GM12865 (cell line): ENCODE measurements at regions not wholly inside any gene's neighbourhood (a gene's known extent, or its start where the extent isn't known, plus 50 kb on each side); places are given as distances from the start of the nearest gene placed in this dataset.

ENCODE experiments used
- DNase-seq: peaks from one replicate; pipeline ENCODE4 v3.0.0; 2010; ENCODE audit warnings: low read depth
- H3K4me3 ChIP-seq: 2 replicates; pipeline ENCODE4 v1.5.1; 2011; ENCODE audit warnings: mild to moderate bottlenecking, low read depth, low read length, control low read depth
- TF ChIP-seq, protein P1 (sequence below): IDR thresholded peaks from 2 replicates; pipeline ENCODE4 v1.5.1; 2011; ENCODE audit warnings: low read length, control low read depth, low read depth, inconsistent platforms; ENCODE audit not compliant: insufficient read depth; ENCODE audit errors: missing control alignments

- no peak overlapping the region for H3K4me3 ChIP-seq
- TF ChIP-seq, protein P1, sequence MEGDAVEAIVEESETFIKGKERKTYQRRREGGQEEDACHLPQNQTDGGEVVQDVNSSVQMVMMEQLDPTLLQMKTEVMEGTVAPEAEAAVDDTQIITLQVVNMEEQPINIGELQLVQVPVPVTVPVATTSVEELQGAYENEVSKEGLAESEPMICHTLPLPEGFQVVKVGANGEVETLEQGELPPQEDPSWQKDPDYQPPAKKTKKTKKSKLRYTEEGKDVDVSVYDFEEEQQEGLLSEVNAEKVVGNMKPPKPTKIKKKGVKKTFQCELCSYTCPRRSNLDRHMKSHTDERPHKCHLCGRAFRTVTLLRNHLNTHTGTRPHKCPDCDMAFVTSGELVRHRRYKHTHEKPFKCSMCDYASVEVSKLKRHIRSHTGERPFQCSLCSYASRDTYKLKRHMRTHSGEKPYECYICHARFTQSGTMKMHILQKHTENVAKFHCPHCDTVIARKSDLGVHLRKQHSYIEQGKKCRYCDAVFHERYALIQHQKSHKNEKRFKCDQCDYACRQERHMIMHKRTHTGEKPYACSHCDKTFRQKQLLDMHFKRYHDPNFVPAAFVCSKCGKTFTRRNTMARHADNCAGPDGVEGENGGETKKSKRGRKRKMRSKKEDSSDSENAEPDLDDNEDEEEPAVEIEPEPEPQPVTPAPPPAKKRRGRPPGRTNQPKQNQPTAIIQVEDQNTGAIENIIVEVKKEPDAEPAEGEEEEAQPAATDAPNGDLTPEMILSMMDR = no peak
- DNase-seq = no peak
These were observed 238.7 kb upstream of the ZFHX3 start for GRCh38 chr16:73286346-73287267.

DNA sequence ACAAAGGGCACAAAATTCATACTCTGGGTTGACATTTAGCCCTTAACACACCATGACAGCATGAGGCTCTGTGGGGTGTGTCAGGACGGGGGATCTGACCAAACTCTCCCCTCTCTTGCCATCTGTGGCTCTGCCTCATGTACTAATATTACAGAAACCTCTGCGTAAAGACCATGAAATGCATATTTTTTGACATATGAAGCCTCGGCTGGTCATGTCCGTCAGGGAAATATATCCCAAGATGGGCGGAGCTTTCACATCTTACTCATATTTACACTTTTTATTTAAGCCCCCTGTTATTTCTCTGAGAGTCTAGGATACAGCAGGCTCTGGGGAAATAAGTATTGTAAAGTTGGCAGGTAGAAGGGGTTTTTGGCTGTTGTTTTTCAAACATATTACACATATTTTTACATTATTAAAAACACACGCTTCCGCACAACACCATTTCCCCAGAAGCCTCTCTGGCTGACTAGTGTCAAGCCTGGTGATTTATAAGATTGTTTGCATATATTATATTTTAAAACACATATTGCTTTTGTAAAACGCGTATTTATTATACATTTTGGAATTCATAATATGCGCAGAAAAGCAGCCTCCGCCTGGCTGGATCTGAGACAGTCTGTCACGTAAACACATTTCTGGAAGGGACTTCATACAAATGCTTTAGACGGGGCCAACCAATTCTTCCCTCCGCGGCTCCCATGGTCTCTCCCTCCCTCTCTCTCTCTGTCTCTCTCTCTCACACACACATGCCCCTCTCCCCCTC is 237.7 kb upstream of the ZFHX3 start:
- TF ChIP-seq, protein P1 = no peak
- DNase-seq = no peak
- H3K4me3 ChIP-seq = no peak overlapping the region

- no peak for DNase-seq
- TF ChIP-seq, protein P1 = no peak
- H3K4me3 ChIP-seq = no peak overlapping the region
These were observed 232.5 kb upstream of the ZFHX3 start for GRCh38 chr16:73280388-73280787.

GRCh38 chr16:73279451-73279850 is 231.5 kb upstream of the ZFHX3 start:
- DNase-seq = no peak
- H3K4me3 ChIP-seq = no peak overlapping the region
- TF ChIP-seq, protein P1 = no peak

GRCh38 chr16:73277071-73277470 is 229.1 kb upstream of the ZFHX3 start:
- DNase-seq = no peak
- TF ChIP-seq, protein P1 = no peak
- no peak overlapping the region for H3K4me3 ChIP-seq

DNA sequence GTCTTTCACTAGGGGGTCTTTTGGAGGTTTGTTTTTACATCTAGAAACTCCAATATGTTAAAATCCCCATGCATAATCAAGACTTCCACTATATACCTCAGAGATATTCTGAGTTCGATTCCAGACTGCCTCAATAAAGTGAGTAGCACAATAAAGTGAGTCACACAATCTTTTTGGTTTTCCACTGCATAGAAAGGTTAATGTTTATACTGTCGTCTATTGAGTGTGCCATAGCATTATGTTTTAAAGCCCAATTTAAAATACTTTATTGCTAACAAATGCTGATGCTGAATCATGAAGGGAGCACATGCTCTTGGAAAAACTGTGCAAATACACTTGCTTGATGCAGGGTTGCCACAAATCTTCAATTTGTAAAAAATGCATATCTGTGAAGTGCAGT is 227.5 kb upstream of the ZFHX3 start:
- TF ChIP-seq, protein P1 = no peak
- no peak overlapping the region for H3K4me3 ChIP-seq
- DNase-seq = no peak
